NCI-H82 treated with DMSO at 0.1 percent for 48 hours (cell line): ENCODE measurements at regions not wholly inside any gene's neighbourhood (a gene's known extent, or its start where the extent isn't known, plus 50 kb on each side); places are given as distances from the start of the nearest gene placed in this dataset.
"Not testable (repeated sequence)": the region's sequence is repeated elsewhere in the genome, so short reads cannot be mapped to it uniquely, and the experiment has no call there.

Experiments
- DNase-seq: peaks from one replicate; lab custom pipeline; 2025; ENCODE audit not compliant: unreplicated experiment; lab: John Stamatoyannopoulos, UW

- no peak for DNase-seq
These were observed 1766.9 kb downstream of the SLITRK1 start for GRCh38 chr13:82115391-82115790.

- DNase-seq = no peak
These were observed 1755.3 kb upstream of the SPRY2 start for GRCh38 chr13:82096256-82096655.

- no peak for DNase-seq
These were observed 1751.4 kb upstream of the SPRY2 start for GRCh38 chr13:82092312-82092711.

- no peak for DNase-seq
These were observed 1747.9 kb upstream of the SPRY2 start for GRCh38 chr13:82088781-82089180.

GRCh38 chr13:82076496-82076895, 1735.6 kb upstream of the SPRY2 start:
- no peak for DNase-seq

- DNase-seq = no peak
These were observed 1729.5 kb upstream of the SPRY2 start for GRCh38 chr13:82070416-82070815.

- DNase-seq = no peak
These were observed 1721.8 kb upstream of the SPRY2 start for GRCh38 chr13:82062772-82063171.

GRCh38 chr13:82058364-82058763, 1717.4 kb upstream of the SPRY2 start:
- DNase-seq = no peak

- DNase-seq = not testable (repeated sequence)
These were observed 1704.4 kb upstream of the SPRY2 start for GRCh38 chr13:82045316-82045715.

GRCh38 chr13:82036602-82037001, 1695.7 kb upstream of the SPRY2 start:
- no peak for DNase-seq

GRCh38 chr13:82011355-82011754, 1670.4 kb upstream of the SPRY2 start:
- no peak for DNase-seq

- no peak for DNase-seq
These were observed 1669.9 kb upstream of the SPRY2 start for GRCh38 chr13:82010780-82011179.

GRCh38 chr13:82002710-82003109, 1661.8 kb upstream of the SPRY2 start:
- DNase-seq = no peak

GRCh38 chr13:81995316-81995715, 1654.4 kb upstream of the SPRY2 start:
- no peak for DNase-seq

- DNase-seq = no peak
These were observed 1649.7 kb upstream of the SPRY2 start for GRCh38 chr13:81990652-81991051.

- DNase-seq = no peak
These were observed 1647.6 kb upstream of the SPRY2 start for GRCh38 chr13:81988567-81988966.

GRCh38 chr13:81987677-81988357, 1646.9 kb upstream of the SPRY2 start:
- no peak for DNase-seq

- no peak for DNase-seq
These were observed 1646.2 kb upstream of the SPRY2 start for GRCh38 chr13:81987159-81987558.

GRCh38 chr13:81986308-81986707, 1645.4 kb upstream of the SPRY2 start:
- no peak for DNase-seq

GRCh38 chr13:81957121-81957520, 1616.2 kb upstream of the SPRY2 start:
- DNase-seq = no peak

- DNase-seq = peak; percentile 19
These were observed 1589.1 kb upstream of the SPRY2 start for GRCh38 chr13:81929988-81930387.

- no peak for DNase-seq
These were observed 1586.4 kb upstream of the SPRY2 start for GRCh38 chr13:81927347-81927746.

- no peak for DNase-seq
These were observed 1576.9 kb upstream of the SPRY2 start for GRCh38 chr13:81917810-81918209.
